OCI-LY1 (cell line): ENCODE measurements at regions not wholly inside any gene's neighbourhood (a gene's known extent, or its start where the extent isn't known, plus 50 kb on each side); places are given as distances from the start of the nearest gene placed in this dataset.

ENCODE experiments used
- CTCF ChIP-seq: fragments of 200-600 bp; sonication (generic), shearing (Covaris generic); IDR thresholded peaks from 2 replicates; pipeline ENCODE4 v1.5.1; 2017; ENCODE audit warnings: mild to moderate bottlenecking, antibody characterized with exemption, low read length, moderate library complexity, mixed read lengths
- EZH2 ChIP-seq: fragments of 200-600 bp; sonication (generic), shearing (Covaris generic); IDR thresholded peaks from 2 replicates; pipeline ENCODE4 v1.8.0; 2017; ENCODE audit warnings: borderline replicate concordance, mixed run types, mild to moderate bottlenecking, antibody characterized with exemption, low read length, moderate library complexity, mixed read lengths

- TF ChIP-seq EZH2 = no peak
- no peak for TF ChIP-seq CTCF
Observed at GRCh38 chr16:17917316-17918019, 419.1 kb downstream of the NPIPA8 start.
